CD14-positive monocyte (primary cell): ENCODE measurements at regions not wholly inside any gene's neighbourhood (a gene's known extent, or its start where the extent isn't known, plus 50 kb on each side); places are given as distances from the start of the nearest gene placed in this dataset.

Experiments
- DNase-seq, 3 donors: peaks; one replicate each; pipeline ENCODE4 v3.0.0-alpha.2; 2011 to 2022
- H2AFZ ChIP-seq: 2 replicates; pipeline ENCODE4 v1.6.0; 2012; ENCODE audit warnings: mild to moderate bottlenecking, low read depth, low read length, inconsistent platforms; ENCODE audit not compliant: insufficient read depth, poor library complexity, severe bottlenecking
- H3K27ac ChIP-seq, 2 donors: 1 replicate in 1 of 2; 2 replicates in 1 of 2; pipeline ENCODE4 v1.5.1; 2012 to 2013; ENCODE audit warnings: low read length in 2 of 2, control low read depth in 1 of 2, inconsistent platforms in 1 of 2, low read depth in 1 of 2, mild to moderate bottlenecking in 1 of 2
- H3K27me3 ChIP-seq, 2 donors: one replicate each; pipeline versions ENCODE4 v1.6.0 to v1.6.1; 2011 to 2013; ENCODE audit warnings: low read length in 2 of 2; ENCODE audit not compliant: control insufficient read depth in 2 of 2, insufficient read depth in 2 of 2
- H3K36me3 ChIP-seq, 2 donors: replicated peaks in 1 of 2; 1 replicate in 1 of 2; 2 replicates in 1 of 2; pipeline versions ENCODE4 v1.5.1 to v1.6.1; 2012 to 2013; ENCODE audit warnings: low read length in 2 of 2, control low read depth in 1 of 2, inconsistent platforms in 1 of 2, mild to moderate bottlenecking in 1 of 2; ENCODE audit not compliant: insufficient read depth in 2 of 2, control insufficient read depth in 1 of 2
- H3K4me1 ChIP-seq, 2 donors: 1 replicate in 1 of 2; 2 replicates in 1 of 2; pipeline versions ENCODE4 v1.5.1 to v1.6.1; 2012 to 2013; ENCODE audit warnings: low read length in 2 of 2, control low read depth in 1 of 2, inconsistent platforms in 1 of 2, mild to moderate bottlenecking in 1 of 2, moderate library complexity in 1 of 2; ENCODE audit not compliant: insufficient read depth in 2 of 2, control insufficient read depth in 1 of 2
- H3K4me2 ChIP-seq: replicated peaks from 2 replicates; pipeline ENCODE3; 2012; ENCODE audit warnings: low read length, moderate library complexity, mild to moderate bottlenecking; ENCODE audit not compliant: poor library complexity, severe bottlenecking; ENCODE audit errors: extremely low read depth
- H3K4me3 ChIP-seq, 3 experiments: fragments of 200-600 bp in 1 of 3; sonication (generic) in 1 of 3; replicated peaks in 1 of 3; 1 replicate in 2 of 3; 2 replicates in 1 of 3; pipeline ENCODE4 v1.5.1; 2011 to 2013; ENCODE audit warnings: low read length in 3 of 3, mild to moderate bottlenecking in 3 of 3, control low read depth in 2 of 3, low read depth in 2 of 3, inconsistent platforms in 1 of 3, moderate library complexity in 1 of 3
- H3K79me2 ChIP-seq: 2 replicates; pipeline ENCODE4 v1.6.0; 2012; ENCODE audit warnings: mild to moderate bottlenecking, control low read depth, inconsistent platforms, low read length, moderate library complexity; ENCODE audit not compliant: insufficient read depth
- H3K9ac ChIP-seq: 2 replicates; pipeline ENCODE4 v1.6.0; 2017; ENCODE audit warnings: low read length, mild to moderate bottlenecking; ENCODE audit not compliant: insufficient read depth, poor library complexity, severe bottlenecking
- H3K9me3 ChIP-seq, 2 donors: replicated peaks in 1 of 2; 1 replicate in 1 of 2; 2 replicates in 1 of 2; pipeline versions ENCODE4 v1.5.1 to v1.6.1; 2012 to 2013; ENCODE audit warnings: low read length in 2 of 2, control low read depth in 1 of 2; ENCODE audit not compliant: control insufficient read depth in 1 of 2, insufficient read depth in 1 of 2
- H4K20me1 ChIP-seq: 2 replicates; pipeline ENCODE4 v1.6.0; 2012; ENCODE audit warnings: mild to moderate bottlenecking, low read length, control low read depth, moderate library complexity; ENCODE audit not compliant: insufficient read depth
- H3K27ac Mint-ChIP-seq, 7 donors: one replicate each; pipeline ENCODE4 v1.8.0; 2020; ENCODE audit warnings: mild to moderate bottlenecking in 7 of 7, mixed read lengths in 7 of 7, moderate library complexity in 6 of 7, inconsistent platforms in 2 of 7
- H3K27me3 Mint-ChIP-seq, 3 donors: one replicate each; pipeline ENCODE4 v1.8.0; 2021 to 2022; ENCODE audit warnings: low read depth in 3 of 3, mild to moderate bottlenecking in 3 of 3, mixed read lengths in 3 of 3, moderate library complexity in 3 of 3, inconsistent platforms in 1 of 3
- H3K36me3 Mint-ChIP-seq, 2 donors: one replicate each; pipeline ENCODE4 v1.8.0; 2020; ENCODE audit warnings: mixed read lengths in 2 of 2, inconsistent platforms in 1 of 2, mild to moderate bottlenecking in 1 of 2
- H3K4me1 Mint-ChIP-seq: one replicate; pipeline ENCODE4 v1.8.0; 2020; ENCODE audit warnings: mild to moderate bottlenecking, mixed read lengths
- H3K4me3 Mint-ChIP-seq, 2 donors: one replicate each; pipeline ENCODE4 v1.8.0; 2020; ENCODE audit warnings: mild to moderate bottlenecking in 2 of 2, mixed read lengths in 2 of 2, moderate library complexity in 1 of 2
- H3K9me3 Mint-ChIP-seq, 7 donors: one replicate each; pipeline ENCODE4 v1.8.0; 2020 to 2022; ENCODE audit warnings: mixed read lengths in 7 of 7, mild to moderate bottlenecking in 6 of 7, moderate library complexity in 6 of 7, inconsistent platforms in 2 of 7
- CTCF ChIP-seq: fragments of 200-600 bp; IDR thresholded peaks from one replicate; pipeline ENCODE4 v1.8.0; 2022; ENCODE audit warnings: antibody characterized with exemption, mild to moderate bottlenecking
- WGBS: methylation state at CpG from one replicate; pipeline ENCODE4 v1.1.5; 2013; ENCODE audit warnings: missing lambda C conversion rate; ENCODE audit not compliant: insufficient coverage; 5-methylcytosine and 5-hydroxymethylcytosine counted together
- intact Hi-C, 2 donors: fragments of 100-400 bp; cut with micrococcal nuclease; formaldehyde crosslinking; loops; one replicate each; pipeline versions ENCODE4 v1.15.0 to v1.15.1; 2023

GRCh38 chr1:94608852-94609530, 67.4 kb upstream of the F3 start:
- H3K27me3 Mint-ChIP-seq, result peaks cover 9 to 14% (median 10%) of the 10 kb centered on the region in 3 donors

More at GRCh38 chr1:94608852-94609530, 67.4 kb upstream of the F3 start:
- Histone ChIP-seq H3K27me3 (no peaks in the 10 kb centered on the region), H4K20me1 (no peaks in the 10 kb centered on the region), H3K79me2 (no peaks in the 10 kb centered on the region), H3K27ac (no peak overlapping the region), H3K9ac (no peak overlapping the region), H3K9me3 (no peaks in the 10 kb centered on the region), H3K36me3 (no peaks in the 10 kb centered on the region), H2AFZ (no peak overlapping the region), H3K4me3 (no peak overlapping the region), H3K4me2 (no peak overlapping the region), H3K4me1 (peaks cover 38 to 55% of the 10 kb centered on the region in 2 donors)
- DNase-seq, result no peak
- H3K36me3 Mint-ChIP-seq, result peaks cover 0 to 1% of the 10 kb centered on the region in 2 donors
- H3K4me1 Mint-ChIP-seq, result peaks cover 47% of the 10 kb centered on the region
- H3K27ac Mint-ChIP-seq, result no peak overlapping the region
- no peaks in the 10 kb centered on the region for H3K9me3 Mint-ChIP-seq
- no peak overlapping the region for H3K4me3 Mint-ChIP-seq
- 93% methylated on average over 8 of the region's 9 CpGs for WGBS
- intact Hi-C loops, result loop anchor here in 1 of 2 donors (10.0 kb wide), 1 partner anchor 166 kb away; no protein-coding TSS in a partner anchor
- TF ChIP-seq CTCF, result no peak
